ENCODE measurements at regions not wholly inside any gene's neighbourhood (a gene's known extent, or its start where the extent isn't known, plus 50 kb on each side); places are given as distances from the start of the nearest gene placed in this dataset.

GRCh38 chr9:115498303-115498702 is 380.3 kb upstream of the TNC start:
- H3K4me1 ChIP-seq (ENCODE audit: control insufficient read depth, insufficient read depth, low read length) = peaks cover 3% of the 10 kb centered on the region
- Mint-ChIP-seq H3K9me3 (no peaks in the 10 kb centered on the region), H3K27ac (no peak overlapping the region), H3K4me3 (no peak overlapping the region), H3K27me3 (ENCODE audit: insufficient read depth) (peaks cover 41% of the 10 kb centered on the region), H3K36me3 (ENCODE audit: low read depth) (no peaks in the 10 kb centered on the region), H3K4me1 (peaks cover 23% of the 10 kb centered on the region)
- no peak for DNase-seq
- no peak for TF ChIP-seq CTCF (conservative IDR thresholded peaks at IDR 0.05)
- no peaks in the 10 kb centered on the region for H3K36me3 ChIP-seq (ENCODE audit: control insufficient read depth, insufficient read depth, low read length)
- no peaks in the 10 kb centered on the region for H3K9me3 ChIP-seq (ENCODE audit: control insufficient read depth, low read length)
- H3K27me3 ChIP-seq (ENCODE audit: control insufficient read depth, insufficient read depth, low read length, poor library complexity, severe bottlenecking) = peaks cover 37% of the 10 kb centered on the region
- no peak overlapping the region for H3K27ac ChIP-seq (ENCODE audit: low read depth, low read length)
- no peak overlapping the region for H3K9ac ChIP-seq (ENCODE audit: extremely low read depth, low read length, poor library complexity, severe bottlenecking)
- H3K4me3 ChIP-seq (ENCODE audit: low read length) = no peak overlapping the region
- WGBS, 2 experiments (ENCODE audit: insufficient coverage in 1 of 2, insufficient read length in 1 of 2) = 92 to 97% methylated on average over 3 to 4 of the region's 4 CpGs

- no peaks in the 10 kb centered on the region for H3K36me3 ChIP-seq (ENCODE audit: control insufficient read depth, insufficient read depth, low read length)
- H3K9ac ChIP-seq (ENCODE audit: extremely low read depth, low read length, poor library complexity, severe bottlenecking) = no peak overlapping the region
- H3K9me3 ChIP-seq (ENCODE audit: control insufficient read depth, low read length) = peaks cover 8% of the 10 kb centered on the region
- Mint-ChIP-seq H3K27me3 (ENCODE audit: insufficient read depth) (no peaks in the 10 kb centered on the region), H3K4me3 (no peak overlapping the region), H3K4me1 (no peaks in the 10 kb centered on the region), H3K9me3 (peaks cover 10% of the 10 kb centered on the region), H3K36me3 (ENCODE audit: low read depth) (peaks cover 8% of the 10 kb centered on the region), H3K27ac (no peak overlapping the region)
- H3K27ac ChIP-seq (ENCODE audit: low read depth, low read length) = no peak overlapping the region
- H3K4me3 ChIP-seq (ENCODE audit: low read length) = no peak overlapping the region
- H3K27me3 ChIP-seq (ENCODE audit: control insufficient read depth, insufficient read depth, low read length, poor library complexity, severe bottlenecking) = no peaks in the 10 kb centered on the region
- no peaks in the 10 kb centered on the region for H3K4me1 ChIP-seq (ENCODE audit: control insufficient read depth, insufficient read depth, low read length)
- no peak for TF ChIP-seq CTCF (conservative IDR thresholded peaks at IDR 0.05)
- DNase-seq = no peak
Measured at GRCh38 chr9:115507148-115507547, 389.2 kb upstream of the TNC start.

- no peak for TF ChIP-seq CTCF (conservative IDR thresholded peaks at IDR 0.05)
- H3K4me3 ChIP-seq (ENCODE audit: low read length) = no peak overlapping the region
- WGBS, 2 experiments (ENCODE audit: insufficient coverage in 1 of 2, insufficient read length in 1 of 2) = 78 to 83% methylated on average over 2 to 3 of the region's 3 CpGs
- no peaks in the 10 kb centered on the region for H3K36me3 ChIP-seq (ENCODE audit: control insufficient read depth, insufficient read depth, low read length)
- no peaks in the 10 kb centered on the region for H3K4me1 ChIP-seq (ENCODE audit: control insufficient read depth, insufficient read depth, low read length)
- no peak overlapping the region for H3K4me3 Mint-ChIP-seq
- peaks cover 6% of the 10 kb centered on the region for H3K36me3 Mint-ChIP-seq (ENCODE audit: low read depth)
- no peak overlapping the region for H3K9ac ChIP-seq (ENCODE audit: extremely low read depth, low read length, poor library complexity, severe bottlenecking)
- no peaks in the 10 kb centered on the region for H3K27me3 ChIP-seq (ENCODE audit: control insufficient read depth, insufficient read depth, low read length, poor library complexity, severe bottlenecking)
- H3K4me1 Mint-ChIP-seq = peaks cover 18% of the 10 kb centered on the region
- no peaks in the 10 kb centered on the region for H3K27me3 Mint-ChIP-seq (ENCODE audit: insufficient read depth)
- H3K9me3 ChIP-seq (ENCODE audit: control insufficient read depth, low read length) = peaks cover 5% of the 10 kb centered on the region
- H3K27ac Mint-ChIP-seq = no peak overlapping the region
- no peak overlapping the region for H3K27ac ChIP-seq (ENCODE audit: low read depth, low read length)
- peaks cover 6% of the 10 kb centered on the region for H3K9me3 Mint-ChIP-seq
- DNase-seq = no peak
Measured at GRCh38 chr9:115513148-115513547, 395.2 kb upstream of the TNC start.

All from endodermal cell (in vitro differentiated cells).